ENCODE measurements at regions not wholly inside any gene's neighbourhood (a gene's known extent, or its start where the extent isn't known, plus 50 kb on each side); places are given as distances from the start of the nearest gene placed in this dataset.

- Histone ChIP-seq H3K36me3 (no peaks in the 10 kb centered on the region), H3K27ac (no peak overlapping the region), H3K4me1 (no peaks in the 10 kb centered on the region), H3K9me3 (no peaks in the 10 kb centered on the region), H3K9ac (ENCODE audit: low read depth in 2 of 2, low read length in 2 of 2) (no peak overlapping the region), H3K27me3 (no peaks in the 10 kb centered on the region), H3K4me3 (no peak overlapping the region)
- no peak for DNase-seq
- intact Hi-C loops (cut with DNase I) = no loop called here
- TF ChIP-seq, protein P1, sequence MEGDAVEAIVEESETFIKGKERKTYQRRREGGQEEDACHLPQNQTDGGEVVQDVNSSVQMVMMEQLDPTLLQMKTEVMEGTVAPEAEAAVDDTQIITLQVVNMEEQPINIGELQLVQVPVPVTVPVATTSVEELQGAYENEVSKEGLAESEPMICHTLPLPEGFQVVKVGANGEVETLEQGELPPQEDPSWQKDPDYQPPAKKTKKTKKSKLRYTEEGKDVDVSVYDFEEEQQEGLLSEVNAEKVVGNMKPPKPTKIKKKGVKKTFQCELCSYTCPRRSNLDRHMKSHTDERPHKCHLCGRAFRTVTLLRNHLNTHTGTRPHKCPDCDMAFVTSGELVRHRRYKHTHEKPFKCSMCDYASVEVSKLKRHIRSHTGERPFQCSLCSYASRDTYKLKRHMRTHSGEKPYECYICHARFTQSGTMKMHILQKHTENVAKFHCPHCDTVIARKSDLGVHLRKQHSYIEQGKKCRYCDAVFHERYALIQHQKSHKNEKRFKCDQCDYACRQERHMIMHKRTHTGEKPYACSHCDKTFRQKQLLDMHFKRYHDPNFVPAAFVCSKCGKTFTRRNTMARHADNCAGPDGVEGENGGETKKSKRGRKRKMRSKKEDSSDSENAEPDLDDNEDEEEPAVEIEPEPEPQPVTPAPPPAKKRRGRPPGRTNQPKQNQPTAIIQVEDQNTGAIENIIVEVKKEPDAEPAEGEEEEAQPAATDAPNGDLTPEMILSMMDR (IDR thresholded peaks at IDR 0.05) = no peak
Measured at GRCh38 chr5:123880875-123881274, 368.9 kb downstream of the CSNK1G3 start.

DNA sequence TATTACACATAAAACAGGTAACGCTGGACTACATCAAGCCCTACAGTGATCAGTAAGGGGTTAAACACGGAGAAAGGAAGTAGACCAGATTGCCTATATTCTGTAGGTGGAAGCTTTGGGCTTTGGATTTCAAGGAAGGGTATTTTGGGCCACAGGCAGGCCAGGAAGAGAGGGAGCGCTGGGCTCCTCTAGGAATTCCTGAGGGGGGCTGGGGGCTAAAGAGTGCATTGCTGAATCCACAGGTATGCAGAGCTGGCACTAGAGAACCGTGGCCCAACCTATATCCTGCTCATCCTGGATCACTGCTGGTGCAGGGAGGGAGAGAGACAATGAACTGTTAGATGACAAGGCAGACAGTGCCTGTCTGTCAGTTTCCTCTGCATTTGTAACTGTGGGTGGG lies 367.1 kb downstream of the CSNK1G3 start:
- Histone ChIP-seq H3K36me3 (no peaks in the 10 kb centered on the region), H3K27ac (no peak overlapping the region), H3K27me3 (no peaks in the 10 kb centered on the region), H3K9me3 (no peaks in the 10 kb centered on the region), H3K4me3 (no peak overlapping the region), H3K9ac (ENCODE audit: low read depth in 2 of 2, low read length in 2 of 2) (no peak overlapping the region), H3K4me1 (no peaks in the 10 kb centered on the region)
- no peak for DNase-seq
- TF ChIP-seq, protein P1 (IDR thresholded peaks at IDR 0.05) = no peak
- intact Hi-C loops (cut with DNase I) = no loop called here

DNA sequence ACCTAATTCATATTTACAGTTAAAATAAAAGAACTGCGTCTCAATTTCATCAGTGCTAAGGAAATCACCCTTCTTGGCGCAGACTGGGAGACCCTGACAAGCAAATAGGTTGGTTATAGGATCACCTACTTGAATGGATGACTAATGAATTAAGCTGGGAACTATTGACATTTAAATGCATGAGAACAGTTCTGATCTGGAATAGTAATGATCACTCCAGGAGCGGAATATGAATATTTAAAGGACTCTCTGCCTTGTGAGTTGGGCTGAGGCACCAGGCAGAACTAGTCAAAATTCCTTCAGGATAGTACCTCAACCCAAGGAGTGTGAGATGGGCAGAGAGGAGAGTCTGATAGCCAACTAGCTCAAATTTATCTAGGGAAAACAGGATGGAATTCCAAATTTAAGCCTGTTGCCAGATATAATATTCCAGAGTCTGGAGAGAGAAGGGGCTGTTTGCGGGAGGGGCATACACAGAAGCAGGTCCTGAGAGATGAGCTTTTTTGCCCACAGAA lies 364.4 kb downstream of the CSNK1G3 start:
- Histone ChIP-seq H3K27me3 (no peaks in the 10 kb centered on the region), H3K9me3 (no peaks in the 10 kb centered on the region), H3K4me1 (no peaks in the 10 kb centered on the region), H3K36me3 (no peaks in the 10 kb centered on the region), H3K9ac (ENCODE audit: low read depth in 2 of 2, low read length in 2 of 2) (no peak overlapping the region), H3K4me3 (no peak overlapping the region), H3K27ac (no peak overlapping the region)
- TF ChIP-seq, protein P1 (IDR thresholded peaks at IDR 0.05) = no peak
- intact Hi-C loops (cut with DNase I) = no loop called here
- no peak for DNase-seq

GRCh38 chr5:123875561-123876275 lies 363.7 kb downstream of the CSNK1G3 start:
- H3K36me3 ChIP-seq = no peaks in the 10 kb centered on the region
- no peak overlapping the region for H3K27ac ChIP-seq
- no peaks in the 10 kb centered on the region for H3K9me3 ChIP-seq
- TF ChIP-seq, protein P1 (IDR thresholded peaks at IDR 0.05) = no peak
- H3K4me1 ChIP-seq = no peaks in the 10 kb centered on the region
- intact Hi-C loops (cut with DNase I) = no loop called here
- no peaks in the 10 kb centered on the region for H3K27me3 ChIP-seq
- H3K4me3 ChIP-seq = no peak overlapping the region
- peak; percentile 25 for DNase-seq
- no peak overlapping the region for H3K9ac ChIP-seq (ENCODE audit: low read depth in 2 of 2, low read length in 2 of 2)

- DNase-seq = no peak
- Histone ChIP-seq H3K4me3 (no peak overlapping the region), H3K27me3 (no peaks in the 10 kb centered on the region), H3K4me1 (no peaks in the 10 kb centered on the region), H3K9me3 (no peaks in the 10 kb centered on the region), H3K27ac (no peak overlapping the region), H3K36me3 (no peaks in the 10 kb centered on the region), H3K9ac (ENCODE audit: low read depth in 2 of 2, low read length in 2 of 2) (no peak overlapping the region)
- TF ChIP-seq, protein P1 (IDR thresholded peaks at IDR 0.05) = no peak
- intact Hi-C loops (cut with DNase I) = no loop called here
Measured at GRCh38 chr5:123874600-123875201, 362.7 kb downstream of the CSNK1G3 start.

Measured in colonic mucosa (tissue), 4 donors.